C4-2B (cell line): ENCODE measurements at regions not wholly inside any gene's neighbourhood (a gene's known extent, or its start where the extent isn't known, plus 50 kb on each side); places are given as distances from the start of the nearest gene placed in this dataset.

Source experiments
- ZFX ChIP-seq: fragments of 450-650 bp; IDR thresholded peaks from 2 replicates; pipeline ENCODE4 v1.6.1; 2017
- TF ChIP-seq, protein P1 (sequence below): fragments of 450-650 bp; conservative IDR thresholded peaks from 2 replicates; pipeline ENCODE4 v1.5.1; 2017; ENCODE audit warnings: mild to moderate bottlenecking

DNA sequence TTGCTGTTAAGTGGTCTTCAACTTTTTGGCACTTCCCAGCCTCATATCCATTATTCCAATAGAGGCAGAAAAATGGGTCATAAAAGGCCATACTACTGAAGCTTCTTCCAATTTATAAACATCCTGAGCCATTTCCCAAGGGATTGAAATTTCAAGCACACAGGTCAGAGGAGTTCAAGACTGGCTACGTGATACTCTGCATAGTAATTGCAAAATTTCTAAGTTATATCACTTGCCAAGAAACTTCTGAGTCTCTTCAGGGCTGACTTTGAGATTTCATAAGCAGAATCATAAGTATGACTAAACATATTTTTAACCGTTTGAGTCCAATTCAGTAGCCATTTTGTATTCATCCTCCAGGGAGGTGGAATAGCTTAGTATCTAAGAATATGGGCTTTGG, 75.6 kb upstream of the RXFP1 start:
- TF ChIP-seq, protein P1, sequence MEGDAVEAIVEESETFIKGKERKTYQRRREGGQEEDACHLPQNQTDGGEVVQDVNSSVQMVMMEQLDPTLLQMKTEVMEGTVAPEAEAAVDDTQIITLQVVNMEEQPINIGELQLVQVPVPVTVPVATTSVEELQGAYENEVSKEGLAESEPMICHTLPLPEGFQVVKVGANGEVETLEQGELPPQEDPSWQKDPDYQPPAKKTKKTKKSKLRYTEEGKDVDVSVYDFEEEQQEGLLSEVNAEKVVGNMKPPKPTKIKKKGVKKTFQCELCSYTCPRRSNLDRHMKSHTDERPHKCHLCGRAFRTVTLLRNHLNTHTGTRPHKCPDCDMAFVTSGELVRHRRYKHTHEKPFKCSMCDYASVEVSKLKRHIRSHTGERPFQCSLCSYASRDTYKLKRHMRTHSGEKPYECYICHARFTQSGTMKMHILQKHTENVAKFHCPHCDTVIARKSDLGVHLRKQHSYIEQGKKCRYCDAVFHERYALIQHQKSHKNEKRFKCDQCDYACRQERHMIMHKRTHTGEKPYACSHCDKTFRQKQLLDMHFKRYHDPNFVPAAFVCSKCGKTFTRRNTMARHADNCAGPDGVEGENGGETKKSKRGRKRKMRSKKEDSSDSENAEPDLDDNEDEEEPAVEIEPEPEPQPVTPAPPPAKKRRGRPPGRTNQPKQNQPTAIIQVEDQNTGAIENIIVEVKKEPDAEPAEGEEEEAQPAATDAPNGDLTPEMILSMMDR, result no peak
- no peak for TF ChIP-seq ZFX
